Common myeloid progenitor, CD34-positive (primary cell): ENCODE measurements at regions not wholly inside any gene's neighbourhood (a gene's known extent, or its start where the extent isn't known, plus 50 kb on each side); places are given as distances from the start of the nearest gene placed in this dataset.
A peak's percentile ranks its signal among the peaks of the same experiment; 100 is the strongest.

Source experiments
- CTCF ChIA-PET: fragments of 350-600 bp; sonication (Branson Sonifier 250); formaldehyde crosslinking; loops from one replicate; lab custom pipeline; 2021; ENCODE audit warnings: antibody characterized with exemption; lab: Charles Lee
- POLR2A ChIA-PET: fragments of 350-600 bp; sonication (Branson Sonifier 250); formaldehyde crosslinking; loops from one replicate; lab custom pipeline; 2021; ENCODE audit warnings: antibody characterized with exemption; lab: Charles Lee
- DNase-seq, 3 donors: peaks; one replicate each; pipeline versions ENCODE4 v3.0.0 to v3.0.0-alpha.2; 2013
- H3K27ac ChIP-seq, 2 experiments: 1 replicate in 1 of 2; 2 replicates in 1 of 2; pipeline ENCODE4 v1.7.0; 2013; ENCODE audit warnings: inconsistent platforms in 2 of 2, low read length in 2 of 2, mild to moderate bottlenecking in 2 of 2, low read depth in 1 of 2, moderate library complexity in 1 of 2; ENCODE audit not compliant: severe bottlenecking in 2 of 2, insufficient read depth in 1 of 2, poor library complexity in 1 of 2
- H3K27me3 ChIP-seq, 5 experiments: replicated peaks in 2 of 5; 1 replicate in 3 of 5; 2 replicates in 2 of 5; pipeline versions ENCODE4 v1.6.1 to v1.7.0; 2013; ENCODE audit warnings: low read length in 4 of 5, mild to moderate bottlenecking in 2 of 5, moderate library complexity in 2 of 5, inconsistent platforms in 1 of 5; ENCODE audit not compliant: insufficient read depth in 5 of 5, control insufficient read depth in 4 of 5
- H3K36me3 ChIP-seq, 4 experiments: 1 replicate in 2 of 4; 2 replicates in 2 of 4; pipeline versions ENCODE4 v1.6.1 to v1.7.0; 2013; ENCODE audit warnings: low read length in 3 of 4, control low read depth in 1 of 4, mild to moderate bottlenecking in 1 of 4; ENCODE audit not compliant: control insufficient read depth in 4 of 4, insufficient read depth in 4 of 4
- H3K4me1 ChIP-seq, 4 experiments: 1 replicate in 3 of 4; 2 replicates in 1 of 4; pipeline versions ENCODE4 v1.6.1 to v1.7.1; 2013; ENCODE audit warnings: low read length in 3 of 4, mild to moderate bottlenecking in 3 of 4, control low read depth in 1 of 4, inconsistent platforms in 1 of 4, moderate library complexity in 1 of 4; ENCODE audit not compliant: control insufficient read depth in 4 of 4, insufficient read depth in 4 of 4; ENCODE audit errors: control extremely low read depth in 1 of 4
- H3K4me3 ChIP-seq, 7 experiments: 1 replicate in 4 of 7; 2 replicates in 3 of 7; pipeline versions ENCODE4 v1.5.1 to v1.7.0; 2013; ENCODE audit warnings: mild to moderate bottlenecking in 7 of 7, low read length in 6 of 7, moderate library complexity in 6 of 7, inconsistent platforms in 2 of 7, low read depth in 2 of 7, control low read depth in 1 of 7; ENCODE audit not compliant: insufficient read depth in 4 of 7, control insufficient read depth in 1 of 7; ENCODE audit errors: extremely low read depth in 1 of 7
- H3K9me3 ChIP-seq, 5 experiments: 1 replicate in 4 of 5; 2 replicates in 1 of 5; pipeline versions ENCODE4 v1.6.1 to v1.7.1; 2013; ENCODE audit warnings: low read length in 4 of 5, mild to moderate bottlenecking in 2 of 5, inconsistent platforms in 1 of 5, low read depth in 1 of 5, moderate library complexity in 1 of 5; ENCODE audit not compliant: control insufficient read depth in 4 of 5, insufficient read depth in 2 of 5; ENCODE audit errors: control extremely low read depth in 1 of 5
- WGBS: methylation state at CpG from one replicate; pipeline ENCODE4 v1.1.5; 2013; ENCODE audit not compliant: insufficient coverage; 5-methylcytosine and 5-hydroxymethylcytosine counted together

DNA sequence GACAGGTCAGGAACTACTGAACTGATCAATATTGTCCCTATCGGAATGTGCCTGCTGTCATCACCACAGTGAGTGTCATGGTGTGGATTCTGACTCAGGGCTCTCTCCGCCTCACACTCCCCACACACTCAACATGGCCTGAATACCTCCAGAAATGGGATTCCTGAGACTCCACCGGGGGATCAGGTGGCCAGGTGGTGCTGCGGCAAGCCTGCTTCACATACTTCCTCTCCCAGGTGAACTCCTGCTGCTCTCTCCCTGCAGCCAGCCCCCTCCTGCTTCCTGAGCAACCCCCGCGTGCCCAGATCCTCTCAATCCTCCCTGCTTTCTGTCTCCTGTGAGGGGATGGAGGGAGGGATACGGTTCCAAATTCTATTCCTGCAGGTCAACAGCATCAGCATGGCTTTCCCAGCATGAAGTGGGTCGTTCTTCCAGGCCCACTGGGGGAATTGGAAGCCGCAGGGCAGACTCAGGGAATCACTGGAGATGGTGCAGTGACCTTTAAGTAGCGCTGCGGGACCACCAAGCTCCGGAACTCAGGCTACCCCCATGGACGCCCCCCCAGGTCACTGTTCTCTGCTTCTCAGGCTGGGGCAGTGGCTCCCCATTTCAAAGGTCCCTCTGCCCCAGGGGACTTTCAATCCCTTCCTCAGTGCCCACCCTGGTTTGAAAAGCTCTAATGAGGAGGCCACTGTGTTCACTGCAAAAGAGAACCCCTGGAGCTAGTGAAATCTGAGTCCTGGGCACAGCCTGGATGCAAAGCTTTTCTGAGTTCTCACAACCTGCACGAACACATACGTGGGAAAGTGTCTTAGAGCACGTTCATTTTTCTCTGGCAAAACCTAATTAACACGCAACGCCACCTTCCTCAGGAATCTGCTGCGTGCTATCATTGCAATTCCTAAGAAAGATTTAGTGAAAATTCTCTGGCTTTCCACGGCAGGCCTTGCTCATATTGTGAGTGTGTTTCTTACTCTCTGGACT lies 168.4 kb downstream of the ZFP36L2 start:
- no peaks in the 10 kb centered on the region for H3K36me3 ChIP-seq
- peaks cover 0 to 5% (median 0%) of the 10 kb centered on the region in 5 experiments for H3K9me3 ChIP-seq
- ChIA-PET CTCF (interaction anchor here (0.9 kb wide), 1 partner anchor 69 kb away, joined by 3 read pairs; no protein-coding TSS in a partner anchor), POLR2A (no interaction called here)
- H3K4me1 ChIP-seq: peaks cover 3 to 52% (median 32%) of the 10 kb centered on the region in 4 experiments
- DNase-seq: no peak
- no peaks in the 10 kb centered on the region for H3K27me3 ChIP-seq
- H3K4me3 ChIP-seq: no peak overlapping the region
- 91% methylated on average over 14 of the region's 20 CpGs for WGBS
- H3K27ac ChIP-seq: no peak overlapping the region

DNA sequence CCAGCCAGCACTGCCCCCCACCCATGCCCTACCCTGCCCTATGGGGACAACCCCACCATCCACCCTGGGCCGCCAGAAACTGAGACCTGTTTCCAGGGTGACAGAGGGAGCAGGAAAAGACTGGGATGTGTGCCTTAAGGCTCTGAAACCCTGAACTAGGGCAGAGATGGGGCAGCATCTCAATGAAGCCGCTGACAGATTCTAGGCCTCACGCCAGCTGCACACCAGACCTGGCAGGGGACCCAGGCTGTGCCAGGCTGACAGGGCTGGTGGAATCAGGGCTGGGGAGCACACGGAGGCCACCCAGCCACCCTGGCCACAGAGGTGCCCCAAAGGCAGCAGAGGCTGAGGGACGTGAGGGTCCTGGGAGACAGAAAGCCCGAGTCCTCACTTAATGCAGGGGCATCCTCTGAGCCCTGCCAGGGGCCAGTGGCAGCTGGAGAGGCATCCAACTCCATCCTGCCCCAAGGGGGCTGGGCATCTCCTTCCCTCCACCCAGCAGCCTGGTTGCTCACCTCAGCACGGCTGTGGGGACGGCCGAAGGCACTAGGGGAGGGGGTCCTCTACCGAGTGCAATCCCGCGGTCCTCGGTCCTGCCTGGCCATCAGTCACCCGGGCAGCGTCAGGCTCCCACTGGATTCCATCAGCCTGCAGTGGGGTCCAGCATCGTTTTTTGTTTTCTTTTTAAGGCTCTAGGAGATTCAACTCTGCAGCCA lies 169.2 kb downstream of the ZFP36L2 start:
- POLR2A ChIA-PET: no interaction called here
- Histone ChIP-seq H3K27me3 (no peaks in the 10 kb centered on the region), H3K4me3 (peak overlapping the region in 1 of 7 experiments; percentile 8), H3K27ac (no peak overlapping the region), H3K9me3 (peaks cover 0 to 4% (median 0%) of the 10 kb centered on the region in 5 experiments), H3K36me3 (no peaks in the 10 kb centered on the region), H3K4me1 (peaks cover 3 to 52% (median 34%) of the 10 kb centered on the region in 4 experiments)
- DNase-seq: peak in 2 of 3 donors; percentile 62 to 68
- whole genome bisulfite sequencing: 59% methylated on average over 16 of the region's 16 CpGs
- CTCF ChIA-PET: no interaction called here

DNA sequence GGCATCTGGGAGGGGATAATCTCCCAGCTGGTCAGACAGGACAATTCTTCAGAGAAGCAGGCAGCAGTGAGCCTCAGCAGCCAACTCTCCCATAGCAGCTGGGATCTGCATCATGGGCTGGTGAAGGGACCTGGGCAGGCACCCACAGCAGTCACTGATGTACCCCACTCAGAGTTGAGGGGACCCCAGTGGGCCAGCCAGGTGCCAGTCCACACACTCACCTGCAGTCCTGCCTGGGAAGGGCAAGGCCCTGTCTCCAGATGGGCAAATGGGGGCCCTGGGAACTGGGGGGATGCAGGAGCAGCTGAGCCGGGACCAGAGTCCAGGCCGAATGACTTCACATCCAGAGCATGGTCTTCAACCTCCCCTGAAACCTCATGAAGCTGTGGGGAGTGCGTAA lies 170.4 kb downstream of the ZFP36L2 start:
- POLR2A ChIA-PET: no interaction called here

DNA sequence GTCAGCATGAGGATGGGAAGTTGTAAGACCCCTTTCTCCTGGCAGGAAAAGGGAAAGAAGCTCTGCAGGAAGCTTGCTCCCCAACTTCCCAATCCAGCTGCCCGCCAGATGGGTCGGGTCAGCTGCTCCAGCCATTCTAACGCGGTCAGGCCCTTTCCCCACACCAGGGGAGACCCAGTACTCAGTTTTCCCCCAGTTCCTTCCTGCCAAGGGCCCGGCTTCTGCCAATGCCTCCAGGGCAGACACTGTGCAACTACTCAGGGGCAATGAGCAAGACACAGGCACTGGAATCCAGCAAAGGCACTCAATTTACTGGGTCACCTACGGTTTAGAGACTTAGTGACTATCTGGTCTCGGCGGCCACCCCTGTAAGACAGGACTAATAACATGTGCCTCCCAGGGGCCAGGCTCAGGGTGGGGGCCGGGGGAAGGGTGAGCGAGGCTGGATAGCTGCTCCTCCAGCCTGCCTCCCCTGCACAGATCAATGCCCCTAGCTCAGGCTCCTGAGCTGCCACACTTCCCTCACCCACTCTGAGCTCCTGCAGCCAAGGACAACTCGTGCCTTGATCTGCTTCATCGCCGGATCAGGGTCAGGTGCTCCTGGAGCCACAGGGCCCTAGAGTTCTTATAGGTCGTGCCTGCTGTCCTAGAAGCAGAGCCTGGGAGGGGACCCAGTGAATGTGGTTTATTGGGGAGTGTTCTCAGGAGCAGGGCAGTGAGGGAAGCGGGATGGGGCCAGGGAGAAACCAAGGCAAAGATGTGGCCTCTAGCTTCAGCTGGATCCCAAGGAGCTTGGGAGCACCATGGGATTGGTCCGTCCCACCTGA lies 171.1 kb downstream of the ZFP36L2 start:
- Histone ChIP-seq H3K27ac (no peak overlapping the region), H3K4me3 (no peak overlapping the region), H3K4me1 (peaks cover 3 to 56% (median 44%) of the 10 kb centered on the region in 4 experiments), H3K27me3 (no peaks in the 10 kb centered on the region), H3K36me3 (no peaks in the 10 kb centered on the region), H3K9me3 (no peaks in the 10 kb centered on the region)
- POLR2A ChIA-PET: no interaction called here
- CTCF ChIA-PET: interaction anchor here (1.2 to 1.7 kb wide), 4 partner anchors 8 to 47 kb away, joined by 3 to 5 read pairs (median 4); no protein-coding TSS in a partner anchor
- WGBS: 89% methylated on average over 12 of the region's 16 CpGs
- DNase-seq: no peak

More for the DNA sequence above, 170.4 kb downstream of the ZFP36L2 start:
- CTCF ChIA-PET: interaction anchor here (1.2 to 1.7 kb wide), 3 partner anchors 9 to 46 kb away, joined by 3 to 5 read pairs (median 5); no protein-coding TSS in a partner anchor
- Histone ChIP-seq H3K9me3 (no peaks in the 10 kb centered on the region), H3K4me1 (peaks cover 3 to 54% (median 38%) of the 10 kb centered on the region in 4 experiments), H3K36me3 (no peaks in the 10 kb centered on the region), H3K27me3 (no peaks in the 10 kb centered on the region), H3K4me3 (no peak overlapping the region), H3K27ac (no peak overlapping the region)
- 71% methylated on average over 2 of the region's 3 CpGs for WGBS
- no peak for DNase-seq

DNA sequence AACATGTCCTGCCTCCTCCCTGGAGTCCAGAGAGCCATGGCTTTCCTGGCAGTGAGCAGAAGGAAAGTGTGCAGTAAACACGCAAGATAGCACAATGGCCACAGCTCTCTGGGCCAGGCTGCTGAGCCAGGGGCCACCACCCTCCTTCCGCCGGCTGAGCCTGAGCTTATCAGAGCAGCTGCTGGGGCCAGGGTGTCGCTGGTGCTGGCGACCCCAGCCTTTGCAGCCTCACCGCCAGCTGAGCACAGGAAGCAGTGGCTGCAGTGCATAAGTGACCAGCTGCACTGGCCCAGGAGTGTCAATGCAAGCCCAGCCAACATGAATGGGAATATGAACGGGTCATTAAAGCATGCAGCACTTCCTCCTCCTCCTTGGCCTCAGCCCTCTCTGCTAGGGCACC lies 172.0 kb downstream of the ZFP36L2 start:
- POLR2A ChIA-PET: no interaction called here
- H3K27me3 ChIP-seq: no peaks in the 10 kb centered on the region
- no peak for DNase-seq
- no peaks in the 10 kb centered on the region for H3K36me3 ChIP-seq
- CTCF ChIA-PET: interaction anchor here (1.3 to 2.0 kb wide), 3 partner anchors 15 to 49 kb away, joined by 3 to 5 read pairs (median 4); no protein-coding TSS in a partner anchor
- no peak overlapping the region for H3K4me3 ChIP-seq
- H3K27ac ChIP-seq: no peak overlapping the region
- peaks cover 2 to 57% (median 48%) of the 10 kb centered on the region in 4 experiments for H3K4me1 ChIP-seq
- no peaks in the 10 kb centered on the region for H3K9me3 ChIP-seq
- WGBS: 92% methylated on average over 6 of the region's 7 CpGs

DNA sequence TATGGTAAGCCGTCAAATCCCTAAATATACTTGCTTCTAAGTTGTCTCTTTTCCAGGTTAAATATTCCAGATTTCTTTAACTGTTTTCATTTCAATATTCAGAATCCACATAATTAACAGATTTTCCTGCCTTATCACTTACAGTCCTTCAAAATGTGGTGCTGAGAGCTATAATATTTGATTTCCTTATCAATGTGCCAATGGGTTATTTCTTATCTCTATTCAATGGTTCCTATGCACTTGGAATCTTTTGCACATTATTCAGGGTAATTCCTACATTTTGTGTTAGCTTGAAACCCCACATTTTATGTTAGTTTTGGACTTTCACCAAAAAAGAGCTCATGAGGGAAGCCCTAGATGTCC lies 173.5 kb downstream of the ZFP36L2 start:
- no CpG with 5 or more reads among the region's 1 CpG for WGBS
- Histone ChIP-seq H3K27me3 (no peaks in the 10 kb centered on the region), H3K4me3 (no peak overlapping the region), H3K9me3 (no peaks in the 10 kb centered on the region), H3K27ac (no peak overlapping the region), H3K4me1 (peaks cover 0 to 43% (median 37%) of the 10 kb centered on the region in 4 experiments), H3K36me3 (no peaks in the 10 kb centered on the region)
- ChIA-PET POLR2A (no interaction called here), CTCF (interaction anchor here (1.6 to 2.0 kb wide), 2 partner anchors 24 to 48 kb away, joined by 4 read pairs; no protein-coding TSS in a partner anchor)
- DNase-seq: no peak
